SK-N-SH treated with all-trans-retinoic acid at 6 μM for 48 hours (cell line): ENCODE measurements at regions not wholly inside any gene's neighbourhood (a gene's known extent, or its start where the extent isn't known, plus 50 kb on each side); places are given as distances from the start of the nearest gene placed in this dataset.

Experiments used
- ATAC-seq: fragments of 200-7000 bp; cut with Tn5 transposase; 3 replicates; pipeline ENCODE4 v1.9.1; 2020; ENCODE audit warnings: mild to moderate bottlenecking, moderate library complexity
- BACH2 ChIP-seq: fragments of 250-450 bp; sonication (Bioruptor Pico); IDR thresholded peaks from 2 replicates; pipeline ENCODE4 v1.9.0; 2021; ENCODE audit warnings: mild to moderate bottlenecking, borderline replicate concordance
- CSDC2 ChIP-seq: fragments of 250-450 bp; sonication (Bioruptor Pico); IDR thresholded peaks from 2 replicates; pipeline ENCODE4 v1.5.0; 2020; ENCODE audit warnings: mild to moderate bottlenecking, moderate library complexity
- CSRNP3 ChIP-seq: fragments of 250-450 bp; sonication (Bioruptor Pico); IDR thresholded peaks from 2 replicates; pipeline ENCODE4 v1.5.1; 2021; ENCODE audit warnings: mild to moderate bottlenecking, moderate library complexity
- ESRRG ChIP-seq: fragments of 250-450 bp; sonication (Bioruptor Pico); IDR thresholded peaks from 2 replicates; pipeline ENCODE4 v1.6.1; 2021; ENCODE audit warnings: mild to moderate bottlenecking
- GLIS3 ChIP-seq: fragments of 250-450 bp; sonication (Bioruptor Pico); IDR thresholded peaks from 2 replicates; pipeline ENCODE4 v1.5.0; 2020; ENCODE audit warnings: mild to moderate bottlenecking, moderate library complexity
- ISL1 ChIP-seq: fragments of 250-450 bp; sonication (Bioruptor Pico); IDR thresholded peaks from 2 replicates; pipeline ENCODE4 v2.1.2; 2022; ENCODE audit warnings: mild to moderate bottlenecking, moderate library complexity
- OSR1 ChIP-seq: fragments of 250-450 bp; sonication (Bioruptor Pico); IDR thresholded peaks from 2 replicates; pipeline ENCODE4 v1.8.0; 2022; ENCODE audit warnings: moderate library complexity, mild to moderate bottlenecking, inconsistent platforms
- PPARA ChIP-seq: fragments of 250-450 bp; sonication (Bioruptor Pico); IDR thresholded peaks from 2 replicates; pipeline ENCODE4 v1.5.0; 2020; ENCODE audit warnings: mild to moderate bottlenecking, borderline replicate concordance
- RARB ChIP-seq: fragments of 250-450 bp; sonication (Bioruptor Pico); IDR thresholded peaks from 2 replicates; pipeline ENCODE4 v1.8.0; 2021; ENCODE audit warnings: mild to moderate bottlenecking, moderate library complexity
- SNAI2 ChIP-seq: fragments of 250-450 bp; sonication (Bioruptor Pico); IDR thresholded peaks from 2 replicates; pipeline ENCODE4 v1.5.0; 2020; ENCODE audit warnings: mild to moderate bottlenecking, moderate library complexity
- TCF4 ChIP-seq: fragments of 250-450 bp; sonication (Bioruptor Pico); IDR thresholded peaks from 2 replicates; pipeline ENCODE4 v1.8.0; 2021; ENCODE audit warnings: mild to moderate bottlenecking, moderate library complexity, borderline replicate concordance
- TOX ChIP-seq: fragments of 250-450 bp; sonication (Bioruptor Pico); IDR thresholded peaks from 2 replicates; pipeline ENCODE4 v1.8.0; 2021; ENCODE audit warnings: mild to moderate bottlenecking, moderate library complexity, borderline replicate concordance
- ZC3H10 ChIP-seq: fragments of 250-450 bp; sonication (Bioruptor Pico); IDR thresholded peaks from 2 replicates; pipeline ENCODE4 v1.5.1; 2021; ENCODE audit warnings: mild to moderate bottlenecking, moderate library complexity
- ZFP3 ChIP-seq: fragments of 250-450 bp; sonication (Bioruptor Pico); IDR thresholded peaks from 2 replicates; pipeline ENCODE4 v1.5.0; 2020; ENCODE audit warnings: mild to moderate bottlenecking, moderate library complexity
- ZFP30 ChIP-seq: fragments of 450-650 bp; formaldehyde crosslinking; IDR thresholded peaks from 2 replicates; pipeline ENCODE4 v1.5.0; 2022; ENCODE audit warnings: mild to moderate bottlenecking, moderate library complexity
- ZNF565 ChIP-seq: fragments of 450-650 bp; formaldehyde crosslinking; conservative IDR thresholded peaks from 2 replicates; pipeline ENCODE4 v1.5.0; 2020; ENCODE audit warnings: low read depth, mild to moderate bottlenecking, moderate library complexity
- TF ChIP-seq, protein P1 (sequence below): fragments of 250-450 bp; sonication (Bioruptor Pico); IDR thresholded peaks from 2 replicates; pipeline ENCODE4 v1.8.0; 2021; ENCODE audit warnings: low read depth, mild to moderate bottlenecking, moderate library complexity, borderline replicate concordance
- TF ChIP-seq, protein P2 (sequence below): fragments of 250-450 bp; sonication (Bioruptor Pico); IDR thresholded peaks from 2 replicates; pipeline ENCODE4 v1.5.1; 2020; ENCODE audit warnings: low read depth, mild to moderate bottlenecking, moderate library complexity
- TF ChIP-seq, protein P3 (sequence below): fragments of 250-450 bp; sonication (Bioruptor Pico); IDR thresholded peaks from 2 replicates; pipeline ENCODE4 v1.8.0; 2020; ENCODE audit warnings: mild to moderate bottlenecking, moderate library complexity, borderline replicate concordance
- TF ChIP-seq, protein P4 (sequence below): fragments of 250-450 bp; sonication (Bioruptor Pico); IDR thresholded peaks from 2 replicates; pipeline ENCODE4 v1.5.0; 2020; ENCODE audit warnings: mild to moderate bottlenecking, moderate library complexity

DNA sequence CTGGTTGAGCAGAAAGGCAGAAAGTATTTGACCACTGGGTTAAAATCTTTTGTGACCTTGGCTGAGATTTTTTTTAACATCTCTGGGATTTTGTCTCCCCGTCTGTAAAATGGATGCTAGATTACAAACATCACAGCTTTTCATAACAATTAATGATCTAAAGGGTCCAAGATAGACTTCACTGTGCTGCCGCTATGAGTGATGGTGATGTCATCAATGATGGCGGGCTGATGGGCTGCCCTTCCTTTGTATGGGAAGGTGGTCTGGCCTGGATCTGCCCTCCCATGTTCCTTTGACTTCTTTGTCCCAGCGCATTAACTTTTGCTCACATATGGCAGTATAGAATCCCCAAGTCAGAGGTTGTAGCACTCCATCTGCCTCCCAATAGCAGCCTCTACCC is 116.7 kb downstream of the IRX5 start:
- no peak for ATAC-seq
- TF ChIP-seq CSDC2 (CRISPR knock-in tag) (no peak), ZC3H10 (no peak), OSR1 (CRISPR knock-in tag) (no peak), SNAI2 (CRISPR knock-in tag) (no peak), ISL1 (CRISPR knock-in tag) (no peak), CSRNP3 (CRISPR knock-in tag) (no peak), GLIS3 (CRISPR knock-in tag) (no peak), ZFP30 (CRISPR knock-in tag) (no peak), ESRRG (CRISPR knock-in tag) (no peak), BACH2 (CRISPR knock-in tag) (no peak), PPARA (no peak), RARB (CRISPR knock-in tag) (no peak), TCF4 (CRISPR knock-in tag) (no peak)
- TF ChIP-seq, protein P1, sequence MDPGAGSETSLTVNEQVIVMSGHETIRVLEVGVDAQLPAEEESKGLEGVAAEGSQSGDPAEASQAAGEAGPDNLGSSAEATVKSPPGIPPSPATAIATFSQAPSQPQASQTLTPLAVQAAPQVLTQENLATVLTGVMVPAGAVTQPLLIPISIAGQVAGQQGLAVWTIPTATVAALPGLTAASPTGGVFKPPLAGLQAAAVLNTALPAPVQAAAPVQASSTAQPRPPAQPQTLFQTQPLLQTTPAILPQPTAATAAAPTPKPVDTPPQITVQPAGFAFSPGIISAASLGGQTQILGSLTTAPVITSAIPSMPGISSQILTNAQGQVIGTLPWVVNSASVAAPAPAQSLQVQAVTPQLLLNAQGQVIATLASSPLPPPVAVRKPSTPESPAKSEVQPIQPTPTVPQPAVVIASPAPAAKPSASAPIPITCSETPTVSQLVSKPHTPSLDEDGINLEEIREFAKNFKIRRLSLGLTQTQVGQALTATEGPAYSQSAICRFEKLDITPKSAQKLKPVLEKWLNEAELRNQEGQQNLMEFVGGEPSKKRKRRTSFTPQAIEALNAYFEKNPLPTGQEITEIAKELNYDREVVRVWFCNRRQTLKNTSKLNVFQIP, result no peak
- TF ChIP-seq, protein P2, sequence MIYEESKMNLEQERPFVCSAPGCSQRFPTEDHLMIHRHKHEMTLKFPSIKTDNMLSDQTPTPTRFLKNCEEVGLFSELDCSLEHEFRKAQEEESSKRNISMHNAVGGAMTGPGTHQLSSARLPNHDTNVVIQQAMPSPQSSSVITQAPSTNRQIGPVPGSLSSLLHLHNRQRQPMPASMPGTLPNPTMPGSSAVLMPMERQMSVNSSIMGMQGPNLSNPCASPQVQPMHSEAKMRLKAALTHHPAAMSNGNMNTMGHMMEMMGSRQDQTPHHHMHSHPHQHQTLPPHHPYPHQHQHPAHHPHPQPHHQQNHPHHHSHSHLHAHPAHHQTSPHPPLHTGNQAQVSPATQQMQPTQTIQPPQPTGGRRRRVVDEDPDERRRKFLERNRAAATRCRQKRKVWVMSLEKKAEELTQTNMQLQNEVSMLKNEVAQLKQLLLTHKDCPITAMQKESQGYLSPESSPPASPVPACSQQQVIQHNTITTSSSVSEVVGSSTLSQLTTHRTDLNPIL (CRISPR knock-in tag), result no peak
- TF ChIP-seq, protein P3, sequence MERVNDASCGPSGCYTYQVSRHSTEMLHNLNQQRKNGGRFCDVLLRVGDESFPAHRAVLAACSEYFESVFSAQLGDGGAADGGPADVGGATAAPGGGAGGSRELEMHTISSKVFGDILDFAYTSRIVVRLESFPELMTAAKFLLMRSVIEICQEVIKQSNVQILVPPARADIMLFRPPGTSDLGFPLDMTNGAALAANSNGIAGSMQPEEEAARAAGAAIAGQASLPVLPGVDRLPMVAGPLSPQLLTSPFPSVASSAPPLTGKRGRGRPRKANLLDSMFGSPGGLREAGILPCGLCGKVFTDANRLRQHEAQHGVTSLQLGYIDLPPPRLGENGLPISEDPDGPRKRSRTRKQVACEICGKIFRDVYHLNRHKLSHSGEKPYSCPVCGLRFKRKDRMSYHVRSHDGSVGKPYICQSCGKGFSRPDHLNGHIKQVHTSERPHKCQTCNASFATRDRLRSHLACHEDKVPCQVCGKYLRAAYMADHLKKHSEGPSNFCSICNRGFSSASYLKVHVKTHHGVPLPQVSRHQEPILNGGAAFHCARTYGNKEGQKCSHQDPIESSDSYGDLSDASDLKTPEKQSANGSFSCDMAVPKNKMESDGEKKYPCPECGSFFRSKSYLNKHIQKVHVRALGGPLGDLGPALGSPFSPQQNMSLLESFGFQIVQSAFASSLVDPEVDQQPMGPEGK (CRISPR knock-in tag), result no peak

DNA sequence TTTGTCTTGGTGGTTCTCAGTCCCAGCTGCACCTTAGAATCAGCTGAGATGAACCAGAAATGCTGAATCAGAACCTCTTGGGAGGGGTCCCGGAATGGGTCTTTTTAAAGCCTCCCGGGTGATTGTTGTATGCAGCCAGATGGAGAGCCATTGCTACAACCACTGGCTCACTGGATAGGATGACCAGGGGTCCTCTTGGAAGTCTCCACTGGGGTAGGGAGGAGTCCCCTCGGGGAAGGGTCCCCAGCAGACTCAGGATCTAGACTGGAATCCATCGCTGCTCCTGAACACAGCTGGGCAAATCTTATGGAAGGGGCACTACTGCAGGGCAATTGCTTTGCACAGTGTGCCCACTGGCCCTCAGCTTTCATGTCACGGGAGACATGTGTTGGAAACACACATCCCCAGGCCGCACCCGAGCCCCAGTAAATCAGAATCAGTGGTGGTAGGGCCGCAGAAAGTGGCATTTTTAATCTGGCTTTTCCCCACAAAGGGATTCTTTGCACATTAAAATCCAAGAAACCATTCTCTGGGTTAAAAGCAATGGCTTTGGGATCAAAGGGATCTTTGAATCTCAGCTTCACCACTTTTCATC is 117.3 kb downstream of the IRX5 start:
- TF ChIP-seq CSDC2 (CRISPR knock-in tag) (no peak), ISL1 (CRISPR knock-in tag) (no peak), GLIS3 (CRISPR knock-in tag) (no peak), ESRRG (CRISPR knock-in tag) (no peak), BACH2 (CRISPR knock-in tag) (no peak), TOX (CRISPR knock-in tag) (no peak), ZFP30 (CRISPR knock-in tag) (no peak), ZNF565 (CRISPR knock-in tag) (no peak), SNAI2 (CRISPR knock-in tag) (no peak), TCF4 (CRISPR knock-in tag) (no peak), ZFP3 (CRISPR knock-in tag) (no peak), ZC3H10 (no peak)
- TF ChIP-seq, protein P4, sequence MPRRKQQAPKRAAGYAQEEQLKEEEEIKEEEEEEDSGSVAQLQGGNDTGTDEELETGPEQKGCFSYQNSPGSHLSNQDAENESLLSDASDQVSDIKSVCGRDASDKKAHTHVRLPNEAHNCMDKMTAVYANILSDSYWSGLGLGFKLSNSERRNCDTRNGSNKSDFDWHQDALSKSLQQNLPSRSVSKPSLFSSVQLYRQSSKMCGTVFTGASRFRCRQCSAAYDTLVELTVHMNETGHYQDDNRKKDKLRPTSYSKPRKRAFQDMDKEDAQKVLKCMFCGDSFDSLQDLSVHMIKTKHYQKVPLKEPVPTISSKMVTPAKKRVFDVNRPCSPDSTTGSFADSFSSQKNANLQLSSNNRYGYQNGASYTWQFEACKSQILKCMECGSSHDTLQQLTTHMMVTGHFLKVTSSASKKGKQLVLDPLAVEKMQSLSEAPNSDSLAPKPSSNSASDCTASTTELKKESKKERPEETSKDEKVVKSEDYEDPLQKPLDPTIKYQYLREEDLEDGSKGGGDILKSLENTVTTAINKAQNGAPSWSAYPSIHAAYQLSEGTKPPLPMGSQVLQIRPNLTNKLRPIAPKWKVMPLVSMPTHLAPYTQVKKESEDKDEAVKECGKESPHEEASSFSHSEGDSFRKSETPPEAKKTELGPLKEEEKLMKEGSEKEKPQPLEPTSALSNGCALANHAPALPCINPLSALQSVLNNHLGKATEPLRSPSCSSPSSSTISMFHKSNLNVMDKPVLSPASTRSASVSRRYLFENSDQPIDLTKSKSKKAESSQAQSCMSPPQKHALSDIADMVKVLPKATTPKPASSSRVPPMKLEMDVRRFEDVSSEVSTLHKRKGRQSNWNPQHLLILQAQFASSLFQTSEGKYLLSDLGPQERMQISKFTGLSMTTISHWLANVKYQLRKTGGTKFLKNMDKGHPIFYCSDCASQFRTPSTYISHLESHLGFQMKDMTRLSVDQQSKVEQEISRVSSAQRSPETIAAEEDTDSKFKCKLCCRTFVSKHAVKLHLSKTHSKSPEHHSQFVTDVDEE (CRISPR knock-in tag), result no peak
- TF ChIP-seq, protein P3 (CRISPR knock-in tag), result no peak
- TF ChIP-seq, protein P1, result no peak

More for the DNA sequence above, 117.3 kb downstream of the IRX5 start:
- ATAC-seq, result no peak
